Spleen (tissue), 11 donors: ENCODE measurements at regions not wholly inside any gene's neighbourhood (a gene's known extent, or its start where the extent isn't known, plus 50 kb on each side); places are given as distances from the start of the nearest gene placed in this dataset.

Experiments used
- DNase-seq: peaks from one replicate; pipeline ENCODE4 v3.0.0-alpha.2; 2020
- H3K27ac ChIP-seq, 8 donors: fragments of 200-600 bp; sonication (generic) in 7 of 8; 1 replicate in 4 of 8; 2 replicates in 4 of 8; pipeline versions ENCODE4 v1.5.0 to v1.8.0; 2016 to 2021; ENCODE audit warnings: inconsistent platforms in 4 of 8, mild to moderate bottlenecking in 4 of 8, moderate library complexity in 1 of 8
- H3K27me3 ChIP-seq, 7 donors: fragments of 200-600 bp; sonication (generic) in 6 of 7; replicated peaks in 1 of 7; 1 replicate in 4 of 7; 2 replicates in 3 of 7; pipeline versions ENCODE4 v1.5.0 to v1.8.0; 2016 to 2021; ENCODE audit warnings: inconsistent platforms in 3 of 7, mild to moderate bottlenecking in 1 of 7
- H3K36me3 ChIP-seq, 6 donors: fragments of 200-600 bp; sonication (generic) in 5 of 6; 1 replicate in 4 of 6; 2 replicates in 2 of 6; pipeline versions ENCODE4 v1.5.0 to v1.8.0; 2016 to 2021; ENCODE audit warnings: inconsistent platforms in 2 of 6
- H3K4me1 ChIP-seq, 6 donors: fragments of 200-600 bp; sonication (generic) in 5 of 6; 1 replicate in 3 of 6; 2 replicates in 3 of 6; pipeline versions ENCODE4 v1.5.0 to v1.8.0; 2016 to 2021; ENCODE audit warnings: inconsistent platforms in 3 of 6
- H3K4me3 ChIP-seq, 8 donors: fragments of 200-600 bp; sonication (generic) in 7 of 8; 1 replicate in 4 of 8; 2 replicates in 4 of 8; pipeline versions ENCODE4 v1.5.0 to v1.8.0; 2016 to 2021; ENCODE audit warnings: inconsistent platforms in 4 of 8, mild to moderate bottlenecking in 4 of 8, moderate library complexity in 2 of 8
- H3K9me3 ChIP-seq, 8 donors: fragments of 200-600 bp; sonication (generic) in 7 of 8; 1 replicate in 4 of 8; 2 replicates in 4 of 8; pipeline versions ENCODE4 v1.5.0 to v1.8.0; 2016 to 2021; ENCODE audit warnings: inconsistent platforms in 4 of 8
- CTCF ChIP-seq, 11 experiments: fragments of 200-600 bp in 7 of 11; fragments of 450-650 bp in 4 of 11; sonication (generic) in 4 of 11; IDR thresholded peaks in 8 of 11; conservative IDR thresholded peaks in 3 of 11; 1 replicate in 7 of 11; 2 replicates in 4 of 11; pipeline versions ENCODE4 v1.4.0 to v1.8.0; 2016 to 2021; ENCODE audit warnings: antibody characterized with exemption in 11 of 11, inconsistent platforms in 4 of 11, mild to moderate bottlenecking in 1 of 11
- POLR2A ChIP-seq, 3 donors: fragments of 450-650 bp; IDR thresholded peaks; one replicate each; pipeline ENCODE4 v1.5.1; 2017; ENCODE audit warnings: antibody characterized with exemption in 3 of 3, mild to moderate bottlenecking in 1 of 3
- POLR2AphosphoS5 ChIP-seq, 3 donors: sonication (generic); formaldehyde crosslinking; IDR thresholded peaks; one replicate each; pipeline ENCODE4 v1.5.1; 2017; ENCODE audit warnings: antibody characterized with exemption in 3 of 3
- WGBS, 5 donors: extraction: QIAGEN DNeasy Blood & Tissue Kit in 3 of 5; methylation state at CpG; one replicate each; pipeline versions ENCODE4 v1.1.5 to v1.1.7; 2013 to 2018; 5-methylcytosine and 5-hydroxymethylcytosine counted together
- intact Hi-C: fragments of 100-400 bp; cut with DNase I; formaldehyde crosslinking; loops from one replicate; pipeline ENCODE4 v1.15.0; 2023; ENCODE audit warnings: low total_unique reads
- donor health status: healthy with polysubstance abuse.
- donor health status: DM: no; HTN: no; CAD: no; lungs with moderate emphysema.
- donor health status: DM: no; HTN: no; CAD: no.
- donor health status: Bipolar disorder and iron deficiency.
- donor health status: healthy.
- donor health status: DM: no; HTN: no; CAD: no.
- donor health status: DM: yes; HTN: yes; CAD: no.

GRCh38 chr11:10986006-10986405, 128.2 kb upstream of the ZBED5 start:
- Histone ChIP-seq H3K36me3 (no peaks in the 10 kb centered on the region), H3K4me1 (peaks cover 0 to 6% (median 0%) of the 10 kb centered on the region in 6 donors), H3K27me3 (no peaks in the 10 kb centered on the region), H3K27ac (no peak overlapping the region), H3K9me3 (no peaks in the 10 kb centered on the region), H3K4me3 (no peak overlapping the region)
- TF ChIP-seq POLR2AphosphoS5 (IDR thresholded peaks at IDR 0.05), result no peak
- TF ChIP-seq CTCF (IDR thresholded peaks at IDR 0.05 in 8 of 11, conservative IDR thresholded peaks at IDR 0.05 in 3 of 11), result no peak
- TF ChIP-seq POLR2A (IDR thresholded peaks at IDR 0.05), result no peak
- WGBS, 5 donors, result 36 to 62% (median 45%) methylated on average over 2 of the region's 2 CpGs
- intact Hi-C loops, result no loop called here
- no peak for DNase-seq

GRCh38 chr11:10984742-10985141, 126.9 kb upstream of the ZBED5 start:
- Histone ChIP-seq H3K27me3 (no peaks in the 10 kb centered on the region), H3K4me1 (peaks cover 0 to 19% (median 2%) of the 10 kb centered on the region in 6 donors), H3K36me3 (no peaks in the 10 kb centered on the region), H3K9me3 (no peaks in the 10 kb centered on the region), H3K4me3 (no peak overlapping the region), H3K27ac (no peak overlapping the region)
- intact Hi-C loops, result no loop called here
- DNase-seq, result no peak
- whole genome bisulfite sequencing, 5 donors, result 84 to 90% (median 88%) methylated on average over 5 of the region's 5 CpGs
- TF ChIP-seq POLR2AphosphoS5 (IDR thresholded peaks at IDR 0.05), result no peak
- TF ChIP-seq POLR2A (IDR thresholded peaks at IDR 0.05), result no peak
- TF ChIP-seq CTCF (IDR thresholded peaks at IDR 0.05 in 8 of 11, conservative IDR thresholded peaks at IDR 0.05 in 3 of 11), result no peak

GRCh38 chr11:10984250-10984649, 126.4 kb upstream of the ZBED5 start:
- 87 to 93% (median 88%) methylated on average over 4 of the region's 4 CpGs for WGBS, 5 donors
- intact Hi-C loops, result no loop called here
- Histone ChIP-seq H3K27me3 (no peaks in the 10 kb centered on the region), H3K4me3 (no peak overlapping the region), H3K36me3 (no peaks in the 10 kb centered on the region), H3K4me1 (peaks cover 0 to 24% (median 5%) of the 10 kb centered on the region in 6 donors), H3K9me3 (no peaks in the 10 kb centered on the region), H3K27ac (no peak overlapping the region)
- no peak for DNase-seq
- TF ChIP-seq POLR2A (IDR thresholded peaks at IDR 0.05), result no peak
- no peak for TF ChIP-seq CTCF (IDR thresholded peaks at IDR 0.05 in 8 of 11, conservative IDR thresholded peaks at IDR 0.05 in 3 of 11)
- TF ChIP-seq POLR2AphosphoS5 (IDR thresholded peaks at IDR 0.05), result no peak

GRCh38 chr11:10982704-10983510, 125.1 kb upstream of the ZBED5 start:
- TF ChIP-seq POLR2A (IDR thresholded peaks at IDR 0.05), result no peak
- TF ChIP-seq POLR2AphosphoS5 (IDR thresholded peaks at IDR 0.05), result no peak
- no peak for TF ChIP-seq CTCF (IDR thresholded peaks at IDR 0.05 in 8 of 11, conservative IDR thresholded peaks at IDR 0.05 in 3 of 11)
- intact Hi-C loops, result no loop called here
- Histone ChIP-seq H3K27ac (no peak overlapping the region), H3K4me3 (no peak overlapping the region), H3K36me3 (no peaks in the 10 kb centered on the region), H3K27me3 (no peaks in the 10 kb centered on the region), H3K9me3 (no peaks in the 10 kb centered on the region), H3K4me1 (peaks cover 0 to 37% (median 10%) of the 10 kb centered on the region in 6 donors)
- no peak for DNase-seq
- WGBS, 5 donors, result 72 to 85% (median 80%) methylated on average over 6 of the region's 6 CpGs
